ENCODE measurements at regions not wholly inside any gene's neighbourhood (a gene's known extent, or its start where the extent isn't known, plus 50 kb on each side); places are given as distances from the start of the nearest gene placed in this dataset.

- DNase-seq, result no peak
Measured at GRCh38 chr22:49620003-49620556, 207.6 kb downstream of the BRD1 start.

GRCh38 chr22:49619301-49619700, 208.4 kb downstream of the BRD1 start:
- no peak for DNase-seq

DNA sequence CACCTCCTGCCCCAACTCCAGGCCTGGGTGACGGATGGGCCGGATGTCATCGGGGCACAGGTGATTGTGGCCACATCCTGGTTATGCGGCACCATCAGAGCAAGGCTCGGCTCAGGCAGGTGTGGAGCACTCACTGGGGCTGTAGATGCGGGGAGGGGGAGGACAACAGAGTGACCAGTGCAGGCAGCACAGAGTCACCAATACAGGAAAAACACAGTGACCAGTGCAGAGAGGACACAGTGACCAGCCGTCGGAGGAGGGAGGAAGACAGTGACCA, 209.1 kb downstream of the BRD1 start:
- no peak for DNase-seq

- no peak for DNase-seq
Measured at GRCh38 chr22:49617866-49618676, 209.6 kb downstream of the BRD1 start.

GRCh38 chr22:49617264-49617663, 210.4 kb downstream of the BRD1 start:
- DNase-seq, result no peak

- DNase-seq, result no peak
Measured at GRCh38 chr22:49616356-49617231, 211.1 kb downstream of the BRD1 start.

DNA sequence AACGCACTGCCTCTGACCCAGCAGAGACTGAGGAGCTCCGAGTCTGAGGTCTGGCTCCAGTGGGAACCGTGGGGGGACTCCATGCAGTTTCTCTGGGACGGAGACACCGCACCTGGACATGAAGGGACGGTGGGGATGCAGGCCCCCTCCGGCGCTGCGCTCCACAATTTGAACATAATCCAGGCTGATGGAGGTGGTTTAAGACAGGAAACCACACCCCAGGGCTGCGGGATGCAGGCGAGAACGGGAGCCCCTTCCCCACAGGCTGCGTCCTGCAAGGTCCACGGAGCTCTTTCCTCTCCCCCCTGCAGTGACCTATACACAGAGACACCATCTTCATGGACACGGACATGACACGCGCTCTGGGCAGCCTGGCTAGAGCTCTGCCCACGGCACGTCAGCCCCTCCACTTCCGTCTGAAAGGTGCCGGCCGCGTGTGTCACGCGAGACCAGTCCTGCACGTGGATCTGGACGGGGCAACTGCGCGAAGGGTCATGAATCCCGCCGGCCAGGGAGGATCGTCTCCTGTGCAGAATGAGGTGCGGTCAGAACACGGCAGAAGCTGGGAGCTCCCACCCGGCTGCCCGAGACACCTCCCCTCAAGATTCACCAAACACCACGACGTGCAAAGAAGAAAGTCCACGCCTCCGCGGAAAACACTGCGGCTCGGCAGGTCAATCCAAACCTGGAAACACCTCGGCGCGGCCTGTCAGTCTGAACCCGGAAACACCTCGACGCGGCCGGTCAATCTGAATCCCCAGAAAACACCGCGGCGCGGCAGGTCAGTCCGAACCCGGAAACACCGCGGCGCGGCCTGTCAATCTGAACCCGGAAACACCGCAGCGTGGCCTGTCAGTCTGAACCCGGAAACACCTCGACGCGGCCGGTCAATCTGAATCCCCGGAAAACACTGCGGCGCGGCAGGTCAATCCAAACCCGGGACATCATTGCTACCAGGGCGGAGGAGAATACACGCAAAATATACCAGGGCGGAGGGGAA, 212.4 kb downstream of the BRD1 start:
- DNase-seq, result no peak

GRCh38 chr22:49613511-49614270, 214.0 kb downstream of the BRD1 start:
- DNase-seq, result no peak

GRCh38 chr22:49613108-49613507, 214.6 kb downstream of the BRD1 start:
- no peak for DNase-seq

- no peak for DNase-seq
Measured at GRCh38 chr22:49609207-49609876, 218.3 kb downstream of the BRD1 start.

- no peak for DNase-seq
Measured at GRCh38 chr22:49608660-49609059, 219.0 kb downstream of the BRD1 start.

DNA sequence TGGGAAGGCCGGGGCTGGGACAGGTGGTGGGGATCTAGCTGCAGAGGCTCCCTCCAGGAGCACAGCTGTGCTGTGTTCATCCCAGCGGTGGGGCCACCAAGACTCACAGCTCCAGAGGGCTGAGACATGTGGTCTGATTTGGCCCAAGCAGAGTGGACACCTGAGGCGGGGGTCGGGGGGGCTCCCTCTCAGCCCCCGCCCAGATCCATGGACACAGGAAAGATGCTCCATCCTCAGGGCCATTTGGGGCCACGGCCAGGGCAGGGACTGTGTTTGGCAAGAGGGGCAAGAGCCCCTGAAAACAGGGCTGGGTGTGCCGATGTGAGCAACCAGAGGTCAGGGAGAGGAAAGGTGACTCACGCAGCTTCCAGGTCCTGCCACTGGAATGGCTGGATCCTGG, 219.4 kb downstream of the BRD1 start:
- no peak for DNase-seq

- no peak for DNase-seq
Measured at GRCh38 chr22:49607821-49608220, 219.9 kb downstream of the BRD1 start.

DNA sequence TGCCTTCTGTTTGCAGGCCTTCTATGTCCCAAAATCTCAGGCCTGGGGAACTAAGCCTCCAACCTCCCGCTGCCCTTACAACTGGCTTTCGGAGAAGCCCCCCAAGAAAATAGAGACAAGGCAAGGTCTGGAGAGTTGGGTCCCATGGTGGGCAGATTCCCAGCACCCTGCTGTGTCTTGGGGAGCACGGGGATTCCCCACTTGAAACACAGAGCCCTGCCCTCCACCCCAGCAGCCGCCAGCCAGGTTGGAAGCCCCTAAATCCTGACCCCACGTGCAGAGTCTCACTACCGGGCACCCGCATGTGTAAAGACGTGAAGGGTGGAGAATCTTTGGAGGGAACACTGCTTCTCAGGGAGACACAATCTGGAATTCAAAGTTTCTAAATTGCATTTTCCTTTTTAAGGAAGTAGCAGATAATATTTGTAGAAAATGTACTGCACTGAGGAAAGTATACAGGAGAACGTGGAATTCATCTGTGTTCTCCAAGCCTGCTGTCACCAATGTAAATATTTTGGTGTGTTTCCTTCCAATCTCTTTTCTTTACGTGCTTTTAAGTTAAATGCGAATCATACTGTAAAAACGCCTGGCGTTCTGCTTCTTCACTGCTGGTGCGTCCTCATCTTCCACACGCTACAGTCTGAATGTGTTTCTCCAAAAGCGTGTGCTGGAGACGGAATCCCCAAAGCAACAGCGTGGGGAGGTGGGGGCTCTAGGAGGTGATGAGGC, 220.9 kb downstream of the BRD1 start:
- no peak for DNase-seq

DNA sequence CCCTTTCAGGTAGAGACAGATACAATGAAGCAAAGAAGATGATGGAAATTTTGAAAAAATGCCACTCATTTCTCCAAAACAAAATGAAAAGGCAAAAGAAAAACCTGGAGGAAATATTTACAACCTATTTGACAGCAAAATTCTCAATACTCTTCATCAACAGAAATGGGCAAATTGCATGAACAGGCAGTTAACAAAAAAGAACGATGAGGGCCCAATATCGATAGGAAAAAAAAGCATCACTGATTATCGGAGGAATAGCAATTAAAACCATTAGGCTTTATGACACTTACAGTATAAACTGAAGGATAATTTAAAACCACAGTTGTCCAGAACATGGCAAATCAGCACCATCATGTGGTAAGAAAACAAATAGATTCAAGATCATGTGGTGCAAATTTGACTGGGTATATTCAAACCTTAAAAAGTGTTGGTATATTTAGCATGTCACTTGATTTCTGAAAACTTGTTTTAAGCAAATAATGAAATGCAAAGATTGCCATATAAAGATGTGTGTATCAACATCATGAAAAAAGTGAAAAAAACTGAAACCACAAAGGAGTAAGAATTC, 222.9 kb downstream of the BRD1 start:
- no peak for DNase-seq

GRCh38 chr22:49603016-49603415, 224.7 kb downstream of the BRD1 start:
- DNase-seq, result no peak

DNA sequence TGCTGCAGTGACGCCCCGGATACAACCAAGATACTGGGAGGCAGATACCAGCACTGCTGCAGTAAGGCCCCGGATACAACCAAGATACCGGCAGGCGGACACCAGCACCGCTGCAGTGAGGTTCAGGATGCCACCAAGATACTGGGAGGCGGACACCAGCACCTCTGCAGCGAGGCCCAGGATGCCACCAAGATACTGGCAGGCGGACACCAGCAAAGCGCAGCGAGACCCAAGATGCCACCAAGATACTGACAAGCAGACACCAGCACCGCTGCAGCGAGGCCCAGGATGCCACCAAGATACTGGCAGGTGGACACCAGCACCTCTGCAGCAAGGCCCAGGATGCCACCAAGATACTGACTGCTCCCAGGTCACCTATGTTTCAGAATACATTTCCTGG, 225.2 kb downstream of the BRD1 start:
- DNase-seq, result no peak

GRCh38 chr22:49601614-49602321, 225.9 kb downstream of the BRD1 start:
- no peak for DNase-seq

DNA sequence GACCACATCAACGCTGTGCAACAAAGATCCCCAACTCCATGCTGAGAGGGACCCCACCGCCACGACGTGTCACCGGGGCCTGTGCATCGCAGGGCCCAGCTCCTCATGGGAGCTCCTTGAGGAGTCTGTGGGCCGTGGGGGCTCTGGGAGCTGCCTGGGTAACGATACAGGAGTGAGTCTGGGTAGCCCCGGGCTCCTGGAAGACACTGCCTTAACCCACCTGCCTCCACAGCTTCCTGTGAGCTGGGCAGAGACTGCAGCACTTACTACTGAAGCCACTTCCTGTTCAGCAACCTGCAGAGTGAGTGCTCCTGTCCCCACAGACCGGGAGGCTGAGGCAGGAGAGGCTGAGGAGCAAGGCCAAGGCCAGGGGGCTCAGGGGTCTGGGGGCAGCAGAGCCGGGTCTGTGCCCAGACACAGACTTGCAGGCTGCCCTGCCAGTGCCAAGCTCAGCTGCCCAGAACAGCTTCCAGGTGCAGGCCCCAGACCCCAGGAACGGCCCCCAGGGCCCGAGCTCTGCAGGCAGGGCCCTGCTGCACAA, 226.7 kb downstream of the BRD1 start:
- no peak for DNase-seq

Measured in amniotic stem cell (primary cell).